ENCODE measurements at regions not wholly inside any gene's neighbourhood (a gene's known extent, or its start where the extent isn't known, plus 50 kb on each side); places are given as distances from the start of the nearest gene placed in this dataset.

GRCh38 chr6:146950351-146950835 lies 253.8 kb upstream of the STXBP5 start:
- H3K4me3 Mint-ChIP-seq (ENCODE audit: unreplicated experiment), result no peak overlapping the region
- no peak for TF ChIP-seq CTCF (IDR thresholded peaks at IDR 0.05; ENCODE audit: partially characterized antibody, unreplicated experiment)
- no peaks in the 10 kb centered on the region for H3K9me3 Mint-ChIP-seq (ENCODE audit: unreplicated experiment)
- DNase-seq, result no peak
- H3K27ac Mint-ChIP-seq (ENCODE audit: unreplicated experiment), result no peak overlapping the region
- H3K27me3 Mint-ChIP-seq (ENCODE audit: unreplicated experiment), result no peaks in the 10 kb centered on the region
- no peaks in the 10 kb centered on the region for H3K4me1 Mint-ChIP-seq (ENCODE audit: low read depth, unreplicated experiment)
- no peaks in the 10 kb centered on the region for H3K36me3 Mint-ChIP-seq (ENCODE audit: unreplicated experiment)

GRCh38 chr6:146955570-146955969 lies 248.6 kb upstream of the STXBP5 start:
- peaks cover 2% of the 10 kb centered on the region for H3K9me3 Mint-ChIP-seq (ENCODE audit: unreplicated experiment)
- H3K4me3 Mint-ChIP-seq (ENCODE audit: unreplicated experiment), result no peak overlapping the region
- no peak for TF ChIP-seq CTCF (IDR thresholded peaks at IDR 0.05; ENCODE audit: partially characterized antibody, unreplicated experiment)
- no peak overlapping the region for H3K27ac Mint-ChIP-seq (ENCODE audit: unreplicated experiment)
- no peaks in the 10 kb centered on the region for H3K27me3 Mint-ChIP-seq (ENCODE audit: unreplicated experiment)
- no peaks in the 10 kb centered on the region for H3K36me3 Mint-ChIP-seq (ENCODE audit: unreplicated experiment)
- no peak for DNase-seq
- H3K4me1 Mint-ChIP-seq (ENCODE audit: low read depth, unreplicated experiment), result peaks cover 2% of the 10 kb centered on the region

- DNase-seq, result no peak
- no peak for TF ChIP-seq CTCF (IDR thresholded peaks at IDR 0.05; ENCODE audit: partially characterized antibody, unreplicated experiment)
- peaks cover 2% of the 10 kb centered on the region for H3K4me1 Mint-ChIP-seq (ENCODE audit: low read depth, unreplicated experiment)
- peaks cover 2% of the 10 kb centered on the region for H3K9me3 Mint-ChIP-seq (ENCODE audit: unreplicated experiment)
- no peaks in the 10 kb centered on the region for H3K36me3 Mint-ChIP-seq (ENCODE audit: unreplicated experiment)
- H3K27ac Mint-ChIP-seq (ENCODE audit: unreplicated experiment), result no peak overlapping the region
- no peaks in the 10 kb centered on the region for H3K27me3 Mint-ChIP-seq (ENCODE audit: unreplicated experiment)
- no peak overlapping the region for H3K4me3 Mint-ChIP-seq (ENCODE audit: unreplicated experiment)
Observed at GRCh38 chr6:146957181-146958093, 246.8 kb upstream of the STXBP5 start.

- Mint-ChIP-seq H3K27me3 (ENCODE audit: unreplicated experiment) (peaks cover 1% of the 10 kb centered on the region), H3K36me3 (ENCODE audit: unreplicated experiment) (peaks cover 11% of the 10 kb centered on the region), H3K4me3 (ENCODE audit: unreplicated experiment) (no peak overlapping the region), H3K9me3 (ENCODE audit: unreplicated experiment) (peaks cover 8% of the 10 kb centered on the region), H3K4me1 (ENCODE audit: low read depth, unreplicated experiment) (peaks cover 2% of the 10 kb centered on the region), H3K27ac (ENCODE audit: unreplicated experiment) (no peak overlapping the region)
- TF ChIP-seq CTCF (IDR thresholded peaks at IDR 0.05; ENCODE audit: partially characterized antibody, unreplicated experiment), result no peak
- no peak for DNase-seq
Observed at GRCh38 chr6:146961831-146962230, 242.4 kb upstream of the STXBP5 start.

- peaks cover 6% of the 10 kb centered on the region for H3K9me3 Mint-ChIP-seq (ENCODE audit: unreplicated experiment)
- H3K27ac Mint-ChIP-seq (ENCODE audit: unreplicated experiment), result no peak overlapping the region
- DNase-seq, result no peak
- peaks cover 1% of the 10 kb centered on the region for H3K27me3 Mint-ChIP-seq (ENCODE audit: unreplicated experiment)
- no peak overlapping the region for H3K4me3 Mint-ChIP-seq (ENCODE audit: unreplicated experiment)
- peaks cover under 1% of the 10 kb centered on the region for H3K4me1 Mint-ChIP-seq (ENCODE audit: low read depth, unreplicated experiment)
- peaks cover 11% of the 10 kb centered on the region for H3K36me3 Mint-ChIP-seq (ENCODE audit: unreplicated experiment)
- TF ChIP-seq CTCF (IDR thresholded peaks at IDR 0.05; ENCODE audit: partially characterized antibody, unreplicated experiment), result no peak
Observed at GRCh38 chr6:146962329-146962728, 241.9 kb upstream of the STXBP5 start.
